H9 (cell line): ENCODE measurements at regions not wholly inside any gene's neighbourhood (a gene's known extent, or its start where the extent isn't known, plus 50 kb on each side); places are given as distances from the start of the nearest gene placed in this dataset.

Experiments
- DNase-seq: peaks from one replicate; pipeline ENCODE4 v3.0.0-alpha.2; 2017
- H2AFZ ChIP-seq: one replicate; pipeline ENCODE4 v1.6.1; 2013; ENCODE audit warnings: mild to moderate bottlenecking, low read length, control low read depth, moderate library complexity
- H2AK5ac ChIP-seq: 2 replicates; pipeline ENCODE4 v1.6.1; 2013; ENCODE audit warnings: low read length, control low read depth, mixed read lengths; ENCODE audit not compliant: insufficient read length
- H2BK120ac ChIP-seq: one replicate; pipeline ENCODE4 v1.6.1; 2013; ENCODE audit warnings: low read depth, mild to moderate bottlenecking, low read length, control low read depth, inconsistent platforms; ENCODE audit not compliant: poor library complexity, severe bottlenecking
- H2BK12ac ChIP-seq: 2 replicates; pipeline ENCODE4 v1.6.1; 2013; ENCODE audit warnings: low read length, control low read depth, mixed read lengths, low read depth; ENCODE audit not compliant: insufficient read length
- H2BK15ac ChIP-seq: 2 replicates; pipeline ENCODE4 v1.6.1; 2013; ENCODE audit warnings: low read depth, low read length, control low read depth
- H2BK20ac ChIP-seq: one replicate; pipeline ENCODE4 v1.6.1; 2013; ENCODE audit warnings: low read depth, mild to moderate bottlenecking, low read length, control low read depth, inconsistent platforms; ENCODE audit not compliant: poor library complexity, severe bottlenecking
- H2BK5ac ChIP-seq: 2 replicates; pipeline ENCODE4 v1.6.1; 2013; ENCODE audit warnings: low read length, control low read depth, mixed read lengths; ENCODE audit not compliant: insufficient read length
- H3K14ac ChIP-seq: 2 replicates; pipeline ENCODE4 v1.6.1; 2013; ENCODE audit warnings: low read length, control low read depth; ENCODE audit not compliant: insufficient read depth
- H3K18ac ChIP-seq: 2 replicates; pipeline ENCODE4 v1.6.1; 2013; ENCODE audit warnings: low read depth, mild to moderate bottlenecking, mixed read lengths, low read length, control low read depth; ENCODE audit not compliant: insufficient read length
- H3K23ac ChIP-seq: 2 replicates; pipeline ENCODE4 v1.6.1; 2013; ENCODE audit warnings: low read length, control low read depth, mixed read lengths, low read depth; ENCODE audit not compliant: insufficient read length
- H3K23me2 ChIP-seq: 2 replicates; pipeline ENCODE4 v1.6.1; 2013; ENCODE audit warnings: low read depth, mild to moderate bottlenecking, mixed read lengths, low read length, control low read depth; ENCODE audit not compliant: insufficient read length, poor library complexity, severe bottlenecking
- H3K27ac ChIP-seq: 2 replicates; pipeline ENCODE4 v1.5.1; 2013; ENCODE audit warnings: low read length, control low read depth, mixed read lengths, low read depth; ENCODE audit not compliant: insufficient read length
- H3K27me3 ChIP-seq: 2 replicates; pipeline ENCODE4 v1.6.1; 2013; ENCODE audit warnings: low read length, control low read depth, inconsistent platforms; ENCODE audit not compliant: insufficient read depth
- H3K4ac ChIP-seq: 2 replicates; pipeline ENCODE4 v1.6.1; 2013; ENCODE audit warnings: low read depth, mild to moderate bottlenecking, control low read depth, inconsistent platforms, low read length, moderate library complexity
- H3K4me1 ChIP-seq: 2 replicates; pipeline ENCODE4 v1.6.1; 2013; ENCODE audit warnings: low read length, control low read depth, inconsistent platforms; ENCODE audit not compliant: insufficient read depth
- H3K4me2 ChIP-seq: 2 replicates; pipeline ENCODE4 v1.6.1; 2013; ENCODE audit warnings: low read length, control low read depth, mixed read lengths; ENCODE audit not compliant: insufficient read length, insufficient read depth
- H3K56ac ChIP-seq: 2 replicates; pipeline ENCODE4 v1.6.1; 2013; ENCODE audit warnings: low read depth, mild to moderate bottlenecking, mixed read lengths, low read length, control low read depth; ENCODE audit not compliant: insufficient read length
- H3K79me1 ChIP-seq: 2 replicates; pipeline ENCODE4 v1.6.1; 2013; ENCODE audit warnings: low read depth, mild to moderate bottlenecking, moderate library complexity, low read length, control low read depth, inconsistent platforms; ENCODE audit not compliant: insufficient read depth, poor library complexity, severe bottlenecking
- H3K79me2 ChIP-seq: 2 replicates; pipeline ENCODE4 v1.6.1; 2013; ENCODE audit warnings: low read length, control low read depth, inconsistent platforms; ENCODE audit not compliant: insufficient read depth
- H3K9ac ChIP-seq: 2 replicates; pipeline ENCODE4 v1.6.1; 2013; ENCODE audit warnings: low read length, control low read depth, mixed read lengths; ENCODE audit not compliant: insufficient read length; ENCODE audit errors: extremely low read depth
- H3K9me3 ChIP-seq: one replicate; pipeline ENCODE4 v1.6.1; 2013; ENCODE audit warnings: low read depth, low read length, inconsistent platforms; ENCODE audit not compliant: control insufficient read depth
- H3T11ph ChIP-seq: one replicate; pipeline ENCODE4 v1.6.1; 2013; ENCODE audit warnings: mild to moderate bottlenecking, low read length, control low read depth, inconsistent platforms
- H4K20me1 ChIP-seq: one replicate; pipeline ENCODE4 v1.6.1; 2013; ENCODE audit not compliant: control insufficient read depth, insufficient read length, insufficient read depth
- H4K5ac ChIP-seq: 2 replicates; pipeline ENCODE4 v1.6.1; 2013; ENCODE audit warnings: low read depth, mild to moderate bottlenecking, mixed read lengths, low read length, control low read depth; ENCODE audit not compliant: insufficient read length
- H4K8ac ChIP-seq: replicated peaks from 2 replicates; pipeline ENCODE4 v1.6.1; 2013; ENCODE audit warnings: low read length, control low read depth, mixed read lengths, low read depth; ENCODE audit not compliant: insufficient read length
- H4K91ac ChIP-seq: 2 replicates; pipeline ENCODE4 v1.6.1; 2013; ENCODE audit warnings: low read depth, mild to moderate bottlenecking, moderate library complexity, mixed read lengths, low read length, control low read depth; ENCODE audit not compliant: insufficient read length
- H3K27ac Mint-ChIP-seq, 3 experiments: 2 replicates in 2 of 3; 3 replicates in 1 of 3; pipeline ENCODE4 v1.8.0; 2020 to 2021; ENCODE audit warnings: mixed read lengths in 3 of 3, mild to moderate bottlenecking in 1 of 3, moderate library complexity in 1 of 3
- H3K27me3 Mint-ChIP-seq: 2 replicates; pipeline ENCODE4 v1.8.0; 2021; ENCODE audit warnings: low read depth, mild to moderate bottlenecking, moderate library complexity, mixed read lengths
- H3K36me3 Mint-ChIP-seq, 3 experiments: 2 replicates in 2 of 3; 3 replicates in 1 of 3; pipeline ENCODE4 v1.8.0; 2020 to 2021; ENCODE audit warnings: low read depth in 3 of 3, mixed read lengths in 3 of 3; ENCODE audit not compliant: insufficient read depth in 1 of 3
- H3K4me1 Mint-ChIP-seq, 2 experiments: 2 replicates each; pipeline ENCODE4 v1.8.0; 2020; ENCODE audit warnings: mixed read lengths in 2 of 2
- H3K4me3 Mint-ChIP-seq, 2 experiments: 2 replicates in 1 of 2; 3 replicates in 1 of 2; pipeline ENCODE4 v1.8.0; 2020 to 2021; ENCODE audit warnings: mild to moderate bottlenecking in 2 of 2, mixed read lengths in 2 of 2, moderate library complexity in 1 of 2
- H3K9me3 Mint-ChIP-seq, 2 experiments: 2 replicates in 1 of 2; 3 replicates in 1 of 2; pipeline ENCODE4 v1.8.0; 2020; ENCODE audit warnings: mild to moderate bottlenecking in 2 of 2, mixed read lengths in 2 of 2, moderate library complexity in 1 of 2
- CTCF ChIP-seq: fragments of 200-600 bp; sonication (generic); conservative IDR thresholded peaks from 3 replicates; pipeline ENCODE4 v1.8.0; 2021; ENCODE audit warnings: antibody characterized with exemption, mild to moderate bottlenecking
- WGBS: extraction: QIAGEN DNeasy Blood & Tissue Kit; methylation state at CpG from one replicate; pipeline ENCODE4 v1.1.7; 2013; ENCODE audit warnings: missing lambda C conversion rate, low lambda C conversion rate, mixed read lengths; ENCODE audit not compliant: insufficient read length; ENCODE audit errors: extremely low coverage; 5-methylcytosine and 5-hydroxymethylcytosine counted together

DNA sequence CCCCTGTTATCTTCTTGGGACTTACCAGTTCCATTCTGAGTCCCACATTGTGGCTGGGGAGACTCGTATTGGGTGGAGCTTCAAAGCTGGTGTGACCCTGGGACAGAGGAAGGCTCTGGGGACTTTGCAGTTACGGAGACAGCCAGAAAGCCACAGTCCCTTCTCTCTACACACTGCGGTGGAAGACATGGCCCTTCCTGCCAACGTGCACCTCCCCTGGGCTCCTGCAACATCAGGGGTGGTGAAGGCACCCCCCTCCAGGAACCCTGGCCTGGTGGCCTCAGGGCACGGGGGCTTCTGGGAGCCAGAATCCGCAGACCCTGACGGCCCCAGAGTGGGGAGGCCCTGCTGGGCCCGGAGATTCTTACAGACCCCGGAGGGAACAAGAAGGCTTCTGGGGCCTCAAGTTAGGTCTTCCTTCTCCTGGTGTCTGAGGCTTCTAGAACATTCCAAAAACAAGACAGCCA is 113.0 kb downstream of the SIK1 start:
- Histone ChIP-seq H4K5ac (no peak overlapping the region), H4K8ac (no peak overlapping the region), H3K56ac (no peak overlapping the region), H3K4me2 (no peak overlapping the region), H3K23ac (no peak overlapping the region), H2BK12ac (no peak overlapping the region), H3K79me2 (no peaks in the 10 kb centered on the region), H2BK120ac (no peak overlapping the region), H2BK20ac (no peak overlapping the region), H2AK5ac (no peak overlapping the region), H3K23me2 (no peaks in the 10 kb centered on the region), H2BK5ac (no peak overlapping the region), H3K79me1 (no peaks in the 10 kb centered on the region), H3K27ac (no peak overlapping the region), H3K4me1 (peaks cover 7% of the 10 kb centered on the region; the same call in 1 of the 2 replicates), H3T11ph (no peak overlapping the region), H4K20me1 (no peaks in the 10 kb centered on the region), H4K91ac (no peak overlapping the region), H3K9ac (no peak overlapping the region), H3K14ac (no peak overlapping the region), H2AFZ (no peak overlapping the region), H3K27me3 (no peaks in the 10 kb centered on the region), H3K4ac (no peak overlapping the region), H3K9me3 (no peaks in the 10 kb centered on the region), H3K18ac (no peak overlapping the region), H2BK15ac (no peak overlapping the region)
- Mint-ChIP-seq H3K27ac (no peak overlapping the region), H3K4me3 (no peak overlapping the region), H3K36me3 (peaks cover 2 to 14% (median 4%) of the 10 kb centered on the region in 3 experiments; a peak in 4 of 7 replicates), H3K4me1 (peaks cover 31 to 36% of the 10 kb centered on the region in 2 experiments), H3K27me3 (peaks cover 7% of the 10 kb centered on the region), H3K9me3 (peaks cover 14 to 20% of the 10 kb centered on the region in 2 experiments)
- TF ChIP-seq CTCF, result no peak
- no CpG with 5 or more reads among the region's 9 CpGs for WGBS
- no peak for DNase-seq
